ENCODE measurements at regions not wholly inside any gene's neighbourhood (a gene's known extent, or its start where the extent isn't known, plus 50 kb on each side); places are given as distances from the start of the nearest gene placed in this dataset.

DNA sequence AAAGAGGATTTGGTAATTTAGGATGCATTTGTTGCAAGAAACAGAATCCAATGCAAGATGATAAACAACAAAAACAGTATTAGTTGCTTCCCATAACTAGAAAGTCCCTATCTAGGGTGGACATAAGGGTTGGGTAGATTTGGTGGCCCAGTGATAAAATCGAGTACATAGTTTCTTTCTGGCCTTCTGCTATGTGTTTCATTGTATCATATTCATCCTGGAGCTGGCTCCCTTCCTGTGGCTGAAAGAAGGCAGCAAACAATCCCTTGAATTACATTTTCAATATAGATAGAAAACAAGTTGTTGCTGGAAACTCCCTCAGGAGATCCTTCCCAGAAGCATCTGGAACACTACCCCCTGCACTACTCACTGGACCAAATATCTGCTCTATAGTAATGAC, 135.1 kb downstream of the ID4 start:
- no peak overlapping the region for H4K8ac ChIP-seq (ENCODE audit: low read depth in 2 of 2, low read length in 2 of 2)
- no peak overlapping the region for H4K91ac ChIP-seq (ENCODE audit: insufficient read depth, low read depth, low read length)
- H3K36me3 ChIP-seq (ENCODE audit: control insufficient read depth, insufficient read depth, low read length) = no peaks in the 10 kb centered on the region
- no peak overlapping the region for H2BK5ac ChIP-seq (ENCODE audit: low read depth, low read length, poor library complexity, severe bottlenecking)
- H3K4me3 ChIP-seq (ENCODE audit: insufficient read depth, low read depth, low read length) = no peak overlapping the region
- H2BK15ac ChIP-seq (ENCODE audit: low read depth, low read length) = no peak overlapping the region
- no peak overlapping the region for H3K14ac ChIP-seq (replicated peaks; ENCODE audit: low read depth, low read length)
- no peak overlapping the region for H2BK120ac ChIP-seq (ENCODE audit: low read depth, low read length)
- H3K23ac ChIP-seq (ENCODE audit: low read depth, low read length) = no peak overlapping the region
- H2BK20ac ChIP-seq (ENCODE audit: low read depth, low read length) = no peak overlapping the region
- no peaks in the 10 kb centered on the region for H3K79me1 ChIP-seq (ENCODE audit: low read depth in 1 of 2, low read length in 2 of 2)
- H3K4ac ChIP-seq (ENCODE audit: low read depth, low read length) = no peak overlapping the region
- H3K56ac ChIP-seq (ENCODE audit: extremely low read depth, insufficient read depth, low read length) = no peak overlapping the region
- peaks cover 6% of the 10 kb centered on the region for H3K9me3 ChIP-seq (ENCODE audit: control insufficient read depth, insufficient read depth, low read length)
- H3K27ac ChIP-seq (ENCODE audit: insufficient read depth, low read length) = no peak overlapping the region
- intact Hi-C loops (cut with micrococcal nuclease) (no loop called here), dilution Hi-C loops (cut with HindIII; ENCODE audit: low sequenced_read_pairs, unreplicated experiment) (no loop called here), in situ Hi-C loops (cut with MboI; ENCODE audit: low sequenced_read_pairs) (no loop called here)
- ATAC-seq (ENCODE audit: low read depth) (no peak), DNase-seq (no peak)
- POLR2A ChIA-PET (ENCODE audit: unreplicated experiment) = no interaction called here
- no peak overlapping the region for H3K18ac ChIP-seq (ENCODE audit: low read depth, low read length)
- no peaks in the 10 kb centered on the region for H4K20me1 ChIP-seq (ENCODE audit: insufficient read depth, low read length)
- H2AK5ac ChIP-seq (ENCODE audit: low read depth, low read length) = no peak overlapping the region
- TF ChIP-seq, protein P1, sequence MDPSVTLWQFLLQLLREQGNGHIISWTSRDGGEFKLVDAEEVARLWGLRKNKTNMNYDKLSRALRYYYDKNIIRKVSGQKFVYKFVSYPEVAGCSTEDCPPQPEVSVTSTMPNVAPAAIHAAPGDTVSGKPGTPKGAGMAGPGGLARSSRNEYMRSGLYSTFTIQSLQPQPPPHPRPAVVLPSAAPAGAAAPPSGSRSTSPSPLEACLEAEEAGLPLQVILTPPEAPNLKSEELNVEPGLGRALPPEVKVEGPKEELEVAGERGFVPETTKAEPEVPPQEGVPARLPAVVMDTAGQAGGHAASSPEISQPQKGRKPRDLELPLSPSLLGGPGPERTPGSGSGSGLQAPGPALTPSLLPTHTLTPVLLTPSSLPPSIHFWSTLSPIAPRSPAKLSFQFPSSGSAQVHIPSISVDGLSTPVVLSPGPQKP (IDR thresholded peaks at IDR 0.05; ENCODE audit: borderline replicate concordance, low read depth, low read length) = no peak
- TF ChIP-seq MAZ (IDR thresholded peaks at IDR 0.05; ENCODE audit: borderline replicate concordance, low read depth, low read length) (no peak), RCOR1 (IDR thresholded peaks at IDR 0.05; ENCODE audit: insufficient replicate concordance, low read length) (no peak), RFX5 (IDR thresholded peaks at IDR 0.05; ENCODE audit: low read depth, low read length) (no peak), SMC3 (IDR thresholded peaks at IDR 0.05; ENCODE audit: low read depth, low read length) (no peak), MAFK (IDR thresholded peaks at IDR 0.05; ENCODE audit: low read depth, low read length) (no peak), BHLHE40 (IDR thresholded peaks at IDR 0.05; ENCODE audit: low read depth, low read length) (no peak), CHD1 (IDR thresholded peaks at IDR 0.05; ENCODE audit: low read depth, low read length) (no peak), MXI1 (IDR thresholded peaks at IDR 0.05; ENCODE audit: borderline replicate concordance, low read depth, low read length) (no peak), RAD21 (IDR thresholded peaks at IDR 0.05; ENCODE audit: low read length) (no peak), POLR2A (IDR thresholded peaks at IDR 0.05; ENCODE audit: low read depth, low read length) (no peak), FOS (IDR thresholded peaks at IDR 0.05; ENCODE audit: low read depth, low read length) (no peak)
- TF ChIP-seq, protein P2, sequence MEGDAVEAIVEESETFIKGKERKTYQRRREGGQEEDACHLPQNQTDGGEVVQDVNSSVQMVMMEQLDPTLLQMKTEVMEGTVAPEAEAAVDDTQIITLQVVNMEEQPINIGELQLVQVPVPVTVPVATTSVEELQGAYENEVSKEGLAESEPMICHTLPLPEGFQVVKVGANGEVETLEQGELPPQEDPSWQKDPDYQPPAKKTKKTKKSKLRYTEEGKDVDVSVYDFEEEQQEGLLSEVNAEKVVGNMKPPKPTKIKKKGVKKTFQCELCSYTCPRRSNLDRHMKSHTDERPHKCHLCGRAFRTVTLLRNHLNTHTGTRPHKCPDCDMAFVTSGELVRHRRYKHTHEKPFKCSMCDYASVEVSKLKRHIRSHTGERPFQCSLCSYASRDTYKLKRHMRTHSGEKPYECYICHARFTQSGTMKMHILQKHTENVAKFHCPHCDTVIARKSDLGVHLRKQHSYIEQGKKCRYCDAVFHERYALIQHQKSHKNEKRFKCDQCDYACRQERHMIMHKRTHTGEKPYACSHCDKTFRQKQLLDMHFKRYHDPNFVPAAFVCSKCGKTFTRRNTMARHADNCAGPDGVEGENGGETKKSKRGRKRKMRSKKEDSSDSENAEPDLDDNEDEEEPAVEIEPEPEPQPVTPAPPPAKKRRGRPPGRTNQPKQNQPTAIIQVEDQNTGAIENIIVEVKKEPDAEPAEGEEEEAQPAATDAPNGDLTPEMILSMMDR (conservative IDR thresholded peaks at IDR 0.05; ENCODE audit: low read depth, low read length) = no peak
- TF ChIP-seq, protein P3, sequence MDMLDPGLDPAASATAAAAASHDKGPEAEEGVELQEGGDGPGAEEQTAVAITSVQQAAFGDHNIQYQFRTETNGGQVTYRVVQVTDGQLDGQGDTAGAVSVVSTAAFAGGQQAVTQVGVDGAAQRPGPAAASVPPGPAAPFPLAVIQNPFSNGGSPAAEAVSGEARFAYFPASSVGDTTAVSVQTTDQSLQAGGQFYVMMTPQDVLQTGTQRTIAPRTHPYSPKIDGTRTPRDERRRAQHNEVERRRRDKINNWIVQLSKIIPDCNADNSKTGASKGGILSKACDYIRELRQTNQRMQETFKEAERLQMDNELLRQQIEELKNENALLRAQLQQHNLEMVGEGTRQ (IDR thresholded peaks at IDR 0.05; ENCODE audit: low read depth, low read length) = no peak
- no peak overlapping the region for H4K5ac ChIP-seq (ENCODE audit: low read depth, low read length)
- H3K9ac ChIP-seq (ENCODE audit: low read depth, low read length) = no peak overlapping the region
- no TSS peak for BruUV-seq (replicated peaks)
- H3K4me1 ChIP-seq (ENCODE audit: control insufficient read depth, insufficient read depth, low read length) = no peaks in the 10 kb centered on the region
- CTCF ChIA-PET = no interaction called here
- H2AFZ ChIP-seq (replicated peaks; ENCODE audit: low read length, poor library complexity) = no peak overlapping the region
- no peaks in the 10 kb centered on the region for H3K9me1 ChIP-seq (ENCODE audit: insufficient read depth, low read length)
- no CpG with 5 or more reads among the region's 1 CpG for WGBS, 2 experiments (ENCODE audit: extremely low coverage in 2 of 2, insufficient read length in 1 of 2)
- no peak overlapping the region for H2AK9ac ChIP-seq (replicated peaks; ENCODE audit: low read depth, low read length, poor library complexity)
- H3K27me3 ChIP-seq (ENCODE audit: control insufficient read depth, insufficient read depth, low read length) = no peaks in the 10 kb centered on the region
- H3K4me2 ChIP-seq (ENCODE audit: low read depth, low read length) = no peak overlapping the region
